Dermis microvascular lymphatic vessel endothelial cell (primary cell): ENCODE measurements at regions not wholly inside any gene's neighbourhood (a gene's known extent, or its start where the extent isn't known, plus 50 kb on each side); places are given as distances from the start of the nearest gene placed in this dataset.
A peak's percentile ranks its signal among the peaks of the same experiment; 100 is the strongest.
"Not testable (repeated sequence)": the region's sequence is repeated elsewhere in the genome, so short reads cannot be mapped to it uniquely, and the experiment has no call there.

Experiments
- DNase-seq, 2 donors: peaks; one replicate each; pipeline versions ENCODE4 v3.0.0 to v3.0.0-alpha.2; 2010; ENCODE audit warnings: low read depth in 2 of 2

DNA sequence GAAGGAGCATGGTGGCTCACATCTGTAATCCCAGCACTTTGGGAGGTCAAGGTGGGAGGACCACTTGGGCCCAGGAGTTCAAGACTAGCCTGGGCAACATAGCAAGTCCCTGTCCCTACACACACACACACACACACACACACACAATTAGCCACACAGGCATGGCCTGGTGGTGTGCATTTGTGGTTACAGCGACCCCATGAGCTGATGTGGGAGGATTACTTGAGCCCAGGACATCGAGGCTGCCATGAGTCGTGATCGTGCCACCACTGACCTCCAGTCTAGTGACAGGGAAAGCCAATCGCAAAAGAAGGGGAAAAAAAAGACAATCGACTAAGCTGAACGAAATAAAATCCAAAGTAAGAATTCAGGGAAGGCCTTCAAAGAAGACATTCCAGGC is 67.9 kb downstream of the TBX3 start:
- DNase-seq = no peak

DNA sequence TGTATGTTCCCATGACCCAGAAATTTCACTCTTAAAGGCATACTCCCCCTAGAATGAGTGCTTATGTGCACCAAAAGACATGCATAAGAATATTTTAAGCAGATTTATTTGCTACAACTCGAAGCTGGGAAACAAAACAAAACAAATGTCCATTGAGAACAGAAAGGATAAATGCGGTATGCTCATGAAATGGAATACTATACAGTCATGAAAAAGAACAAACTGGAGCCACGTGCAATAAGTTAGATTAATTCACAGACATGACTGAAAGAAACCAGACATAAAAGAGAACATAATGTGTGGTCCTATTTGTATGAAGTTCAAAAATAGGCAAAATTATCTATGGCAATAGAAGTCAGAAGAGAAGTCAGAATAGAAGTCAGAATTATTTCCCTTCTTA is 69.9 kb downstream of the TBX3 start:
- DNase-seq = no peak

DNA sequence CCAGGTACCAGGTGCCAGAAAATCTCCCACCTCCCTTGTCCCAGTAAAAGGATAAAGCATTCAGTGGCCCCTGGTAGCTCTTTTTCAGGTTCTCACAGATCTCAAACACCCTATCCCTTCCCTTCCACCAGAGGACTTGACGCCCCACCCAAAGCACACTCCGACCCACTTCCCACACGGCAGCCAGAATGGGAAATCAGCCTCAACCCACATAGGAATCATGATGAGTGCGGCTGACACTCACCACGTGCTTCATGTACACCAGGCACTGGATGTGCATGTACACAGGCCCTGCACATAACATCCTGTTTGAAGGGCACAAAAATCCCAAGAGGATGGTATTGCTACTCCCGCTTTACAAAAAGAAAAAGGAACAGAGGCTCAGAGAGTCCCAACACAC is 71.9 kb downstream of the TBX3 start:
- DNase-seq = no peak

DNA sequence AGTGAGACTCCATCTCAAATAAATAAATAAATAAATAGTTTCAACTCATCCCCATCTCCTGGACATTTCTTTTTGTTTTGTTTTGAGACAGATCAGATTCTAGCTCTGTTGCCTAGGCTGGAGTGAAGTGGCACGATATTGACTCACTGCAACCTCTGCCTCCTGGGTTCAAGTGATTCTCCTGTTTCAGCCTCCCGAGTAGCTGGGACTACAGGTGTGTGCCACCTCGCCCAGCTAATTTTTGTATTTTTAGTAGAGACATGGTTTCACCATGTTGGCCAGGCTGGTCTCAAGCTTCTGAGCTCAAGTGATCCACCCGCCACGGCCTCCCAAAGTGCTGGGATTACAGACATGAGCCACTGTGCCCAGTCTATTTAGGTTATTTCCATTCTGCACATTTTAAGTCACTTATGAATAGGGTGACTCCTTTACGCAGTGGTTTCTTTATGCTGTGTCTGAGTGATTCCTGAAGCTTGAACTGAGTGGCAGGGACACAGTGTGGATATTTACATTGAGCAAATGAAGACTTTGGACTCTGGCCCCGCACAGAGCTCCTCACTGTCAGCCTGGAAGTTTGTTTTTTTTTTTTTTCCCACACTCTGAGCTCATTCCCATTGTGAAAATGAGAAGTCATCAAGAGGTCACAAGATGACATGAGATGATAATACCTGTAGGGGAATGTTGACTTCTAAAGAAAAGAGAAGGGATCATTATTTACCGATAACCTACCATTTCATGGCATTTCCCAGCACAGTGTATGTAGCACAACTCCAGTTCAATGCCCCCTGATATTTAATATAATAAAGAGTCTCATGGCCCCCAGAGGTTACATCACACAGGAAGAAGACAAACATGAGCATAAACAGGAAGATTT is 72.6 kb downstream of the TBX3 start:
- no peak for DNase-seq

DNA sequence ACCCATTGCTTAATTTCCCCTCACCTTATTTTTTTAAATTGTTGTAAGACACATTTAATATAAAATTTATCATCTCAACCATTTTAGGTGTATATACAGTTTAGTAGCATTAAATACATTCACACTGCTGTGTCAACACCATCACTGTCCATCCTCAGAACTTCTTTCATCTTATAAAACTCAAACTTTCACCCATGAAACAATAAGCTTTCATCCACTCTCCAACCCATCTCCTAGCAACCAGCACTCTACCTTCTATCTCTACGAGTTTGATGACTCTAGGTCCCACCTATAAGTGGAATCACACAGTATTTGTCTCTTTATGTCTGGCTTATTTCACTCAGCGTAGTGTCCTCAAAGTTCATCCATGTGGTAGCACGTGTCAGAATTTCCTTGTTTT is 75.5 kb downstream of the TBX3 start:
- DNase-seq = no peak

DNA sequence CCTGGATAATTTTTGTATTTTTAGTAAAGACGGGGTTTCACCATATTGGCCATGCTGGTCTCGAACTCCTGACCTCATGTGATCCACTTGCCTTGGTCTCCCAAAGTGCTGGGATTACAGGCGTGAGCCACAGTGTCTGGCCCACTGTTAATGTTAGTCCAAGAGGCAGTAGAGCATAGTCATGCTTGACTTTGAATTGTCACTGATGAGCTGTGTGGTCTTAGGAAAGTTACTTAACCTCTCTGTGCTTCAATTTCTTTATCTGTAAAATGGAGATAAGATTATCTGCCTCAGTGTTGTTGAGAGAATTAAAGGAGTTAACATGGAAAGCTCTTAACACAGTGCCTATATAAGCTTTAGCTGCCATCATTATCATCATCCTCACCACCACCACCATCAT is 78.1 kb downstream of the TBX3 start:
- DNase-seq = no peak

DNA sequence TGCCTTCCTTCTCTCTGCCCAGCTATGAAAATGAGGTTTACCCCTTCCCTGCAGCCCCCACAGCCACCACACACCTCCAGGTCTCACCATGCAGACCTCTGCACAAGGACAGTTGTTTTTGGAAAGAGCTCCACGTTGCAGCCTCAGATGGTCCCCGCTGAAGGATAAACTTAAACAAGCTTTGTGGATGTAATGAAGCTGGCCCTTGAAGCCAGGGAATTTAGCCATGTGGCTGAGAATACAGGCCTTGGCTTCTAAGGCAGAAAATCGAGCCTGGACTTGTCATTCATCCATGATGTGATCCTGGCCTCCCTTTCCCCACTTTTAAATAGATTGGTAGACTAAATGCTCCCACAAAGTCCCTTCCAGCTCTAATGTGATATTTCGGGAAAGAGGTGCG is 79.4 kb downstream of the TBX3 start:
- no peak for DNase-seq

DNA sequence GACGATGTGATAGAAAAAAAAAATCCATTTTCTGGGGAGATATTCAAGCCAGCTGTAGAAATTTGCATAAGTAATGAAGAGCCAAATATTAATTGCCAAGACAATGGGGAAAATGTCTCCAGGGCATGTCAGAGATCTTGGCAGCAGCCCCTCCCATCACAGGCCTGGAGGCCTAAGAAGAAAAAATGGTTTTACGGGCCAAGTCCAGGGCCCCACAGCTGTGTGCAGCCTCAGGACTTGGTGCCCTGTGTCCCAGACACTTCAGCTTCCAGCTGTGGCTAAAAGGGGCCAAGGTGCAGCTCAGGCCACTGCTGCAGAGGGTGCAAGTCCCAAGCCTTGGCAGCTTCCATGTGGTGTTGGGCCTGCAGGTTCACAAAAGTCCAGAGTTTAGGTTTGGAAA is 83.4 kb downstream of the TBX3 start:
- not testable (repeated sequence) for DNase-seq

DNA sequence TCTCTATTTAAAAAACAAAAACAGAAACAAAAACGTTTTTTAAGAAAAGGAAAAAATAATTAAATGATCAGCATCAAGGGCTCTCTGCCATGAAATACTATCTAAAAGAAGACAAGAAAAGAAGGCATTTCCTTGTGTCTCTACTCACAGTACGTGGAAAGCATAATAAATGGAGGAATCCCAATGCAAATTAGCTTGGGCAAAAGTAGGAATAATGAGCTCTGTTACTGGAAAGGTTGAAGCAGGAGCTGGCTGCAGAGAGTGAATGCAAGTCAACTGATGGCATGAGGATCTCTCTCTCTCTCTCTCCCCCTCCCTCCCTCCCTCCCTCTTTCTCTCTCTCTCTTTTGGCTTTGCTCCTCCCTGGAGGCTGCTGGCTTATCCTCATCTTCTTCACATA is 85.9 kb downstream of the TBX3 start:
- no peak for DNase-seq

DNA sequence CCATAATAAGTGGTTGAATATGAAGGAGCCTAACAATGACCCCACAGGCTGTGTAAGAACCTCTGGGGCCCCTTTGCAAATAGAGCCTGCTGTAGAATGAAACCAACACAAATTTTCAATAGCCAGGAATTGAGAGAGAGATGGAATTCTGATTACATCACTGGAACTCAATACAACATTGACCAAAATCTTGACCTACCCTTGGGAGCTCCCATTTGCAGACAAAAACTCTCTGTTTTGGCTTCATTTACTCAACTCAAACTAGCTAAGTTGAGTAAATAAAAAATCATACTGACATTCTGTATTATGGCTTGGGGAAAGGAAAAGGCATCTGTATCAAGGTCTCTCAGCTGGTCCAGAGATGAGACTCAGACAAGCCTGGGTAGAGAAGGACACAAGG is 91.0 kb downstream of the TBX3 start:
- DNase-seq = no peak

DNA sequence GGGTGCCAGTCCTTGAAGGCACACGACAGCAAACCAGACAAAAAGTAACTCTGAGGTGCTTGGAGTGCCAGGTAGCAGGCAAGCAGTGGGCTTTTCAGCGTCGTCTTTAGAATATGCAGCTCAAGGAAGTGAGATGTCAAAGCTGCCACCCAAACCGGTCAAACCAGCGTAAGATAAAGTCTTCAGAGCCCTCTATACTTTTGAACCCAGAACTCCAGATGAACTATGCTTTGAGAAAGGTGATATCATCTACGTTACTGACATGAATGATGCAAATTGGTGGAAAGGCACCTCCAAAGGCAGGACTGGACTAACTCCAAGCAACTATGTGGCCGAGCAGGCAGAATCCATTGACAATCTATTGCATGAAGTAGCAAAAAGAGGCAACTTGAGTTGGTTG is 95.9 kb downstream of the TBX3 start:
- no peak for DNase-seq

DNA sequence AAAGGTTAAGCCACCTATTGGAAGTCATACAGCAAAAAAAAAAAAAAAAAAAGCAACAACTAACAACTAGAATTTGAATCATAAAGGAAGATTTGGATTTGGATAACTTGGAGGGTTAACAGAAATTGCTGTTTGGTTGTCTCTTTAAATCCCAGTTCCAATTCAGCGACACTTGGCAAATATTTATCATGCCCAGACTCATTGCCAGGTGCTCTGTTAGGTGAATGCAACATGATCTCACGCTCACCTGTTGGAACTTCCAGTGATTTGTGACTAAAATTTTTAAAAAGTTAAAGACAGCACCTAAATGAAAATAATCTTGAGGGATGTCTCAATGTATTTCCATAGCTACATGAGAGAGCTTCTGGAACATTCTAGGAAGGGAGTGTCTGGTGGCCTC is 103.7 kb downstream of the TBX3 start:
- DNase-seq = no peak

DNA sequence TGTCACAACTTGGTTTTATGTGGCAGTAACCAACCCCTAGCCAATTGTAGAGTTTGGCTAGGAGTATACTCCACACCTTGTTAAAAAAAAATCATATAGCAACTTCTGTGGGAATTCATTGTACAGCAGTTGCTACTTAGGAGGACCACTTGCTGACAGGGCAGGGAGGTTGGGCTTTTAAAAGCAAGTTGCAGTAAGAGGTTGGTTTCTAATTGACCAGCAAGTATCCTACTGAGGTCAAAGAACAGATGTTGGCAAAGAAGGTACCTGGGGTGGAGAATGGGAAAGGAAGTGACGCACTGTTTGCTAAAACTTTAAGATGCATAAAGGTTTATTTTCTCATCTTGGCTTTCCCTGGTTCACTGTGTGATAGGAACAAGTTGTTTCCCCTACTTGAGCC is 104.6 kb downstream of the TBX3 start:
- no peak for DNase-seq

DNA sequence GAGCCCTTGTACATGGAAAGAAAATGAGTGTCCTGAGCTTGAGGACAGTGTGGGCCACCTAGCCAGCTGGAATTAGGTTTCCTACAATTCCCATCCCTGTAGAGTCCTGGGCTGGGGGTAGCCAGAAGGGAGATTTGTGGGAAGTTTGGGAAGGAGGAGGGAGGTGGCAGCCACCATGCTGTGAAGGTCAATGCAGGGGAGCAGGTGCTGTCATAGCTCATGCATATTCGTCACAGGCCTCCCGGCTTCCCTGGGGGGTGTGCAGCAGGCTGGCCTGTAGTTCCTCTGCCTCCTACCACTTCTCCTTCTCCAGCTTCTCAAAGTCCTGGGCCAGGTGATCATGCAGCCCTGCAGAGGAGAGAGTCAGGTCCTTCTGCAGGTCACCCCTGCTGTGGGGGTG is 121.3 kb downstream of the TBX3 start:
- DNase-seq = no peak

DNA sequence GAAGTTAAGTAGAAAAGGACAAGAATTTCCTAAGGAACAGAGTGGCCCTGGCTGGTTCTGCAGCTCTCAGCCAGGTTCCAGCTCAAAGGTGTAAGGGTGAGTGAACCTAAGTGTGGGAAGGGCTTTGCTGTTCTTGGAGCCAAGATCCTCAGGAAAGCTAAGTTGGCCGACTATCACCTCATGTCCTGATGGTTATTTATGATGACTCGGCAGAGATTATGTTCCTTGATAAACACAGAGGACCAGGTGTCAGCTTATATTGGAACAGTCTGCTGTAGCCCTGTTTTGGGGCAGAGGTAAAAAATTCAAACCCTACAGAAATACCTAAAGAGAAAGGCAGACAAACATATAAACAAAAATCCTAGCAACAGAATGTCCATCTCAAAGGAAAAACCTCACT is 128.5 kb downstream of the TBX3 start:
- no peak for DNase-seq

DNA sequence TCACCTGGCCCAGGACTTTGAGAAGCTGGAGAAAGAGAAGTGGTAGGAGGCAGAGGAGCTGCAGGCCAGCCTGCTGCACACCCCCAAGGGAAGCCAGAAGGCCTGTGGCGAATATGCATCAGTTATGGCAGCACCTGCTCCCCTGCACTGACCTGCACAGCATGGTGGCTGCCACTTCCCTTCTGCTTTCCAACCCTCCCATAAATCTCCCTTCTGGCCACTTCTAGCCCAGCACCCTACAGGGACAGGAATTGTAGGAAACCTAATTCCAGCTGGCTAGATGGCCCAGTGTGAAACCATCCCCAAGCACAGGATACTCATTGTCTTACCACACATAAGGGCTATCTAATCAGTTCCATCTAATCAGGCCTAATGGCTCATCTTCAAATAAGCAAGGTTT is 136.3 kb downstream of the TBX3 start:
- DNase-seq = no peak

DNA sequence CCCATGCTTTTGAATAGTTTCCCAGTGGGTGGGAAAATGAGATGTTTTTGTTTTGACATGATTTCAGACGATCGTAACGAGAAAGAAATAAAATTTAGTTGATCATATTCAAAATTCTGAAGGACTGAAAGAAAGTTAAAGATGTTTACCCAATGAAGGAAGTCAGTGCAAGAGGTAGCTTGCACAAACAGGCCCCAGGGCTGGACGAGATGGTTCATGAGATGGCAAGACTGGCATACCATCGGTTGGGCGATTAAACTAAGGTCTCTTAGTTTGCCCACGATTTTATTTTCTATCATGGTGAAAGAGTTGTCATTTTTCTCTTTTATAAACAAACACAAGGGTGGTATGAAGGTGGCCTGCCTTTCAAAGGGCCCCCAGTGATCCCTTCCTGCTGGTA is 124.5 kb upstream of the TBX5 start:
- no peak for DNase-seq

DNA sequence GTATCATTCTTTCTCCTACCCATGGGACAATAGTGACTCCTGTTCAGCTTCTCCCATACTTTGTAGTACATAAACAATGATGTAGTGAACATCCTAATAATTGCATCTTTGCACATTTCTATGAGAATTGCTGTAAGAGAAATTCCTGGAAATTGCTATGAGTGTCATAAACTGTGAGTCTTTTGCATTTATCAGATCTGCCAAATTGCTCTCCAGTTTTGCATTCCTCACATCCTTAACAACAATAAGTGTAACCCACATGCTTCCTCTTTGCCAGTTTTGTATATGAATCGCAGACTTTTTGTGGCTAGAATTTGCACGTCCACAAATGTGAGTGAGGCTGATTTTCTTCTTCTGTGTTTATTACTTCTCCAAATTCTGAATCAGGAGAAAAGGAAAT is 124.0 kb upstream of the TBX5 start:
- no peak for DNase-seq

DNA sequence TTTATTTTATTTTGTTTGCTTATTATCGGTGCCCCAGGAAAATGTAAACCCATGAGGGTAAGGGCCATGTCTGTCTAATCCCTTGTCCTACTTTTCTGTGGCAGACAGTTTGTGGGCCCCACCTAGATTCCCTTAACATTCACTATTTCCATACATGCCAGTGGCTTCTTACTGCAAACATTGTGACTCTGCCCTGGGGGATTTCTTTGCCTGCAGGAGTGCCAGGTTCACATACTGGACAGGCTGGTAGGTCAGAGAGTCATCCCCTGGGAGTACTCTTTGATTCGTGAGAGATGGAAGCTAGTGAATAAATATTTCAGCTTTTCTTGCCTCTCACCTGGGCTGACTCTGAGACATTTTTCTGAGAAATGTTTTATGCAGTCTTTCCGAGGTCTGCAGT is 122.8 kb upstream of the TBX5 start:
- DNase-seq = no peak

DNA sequence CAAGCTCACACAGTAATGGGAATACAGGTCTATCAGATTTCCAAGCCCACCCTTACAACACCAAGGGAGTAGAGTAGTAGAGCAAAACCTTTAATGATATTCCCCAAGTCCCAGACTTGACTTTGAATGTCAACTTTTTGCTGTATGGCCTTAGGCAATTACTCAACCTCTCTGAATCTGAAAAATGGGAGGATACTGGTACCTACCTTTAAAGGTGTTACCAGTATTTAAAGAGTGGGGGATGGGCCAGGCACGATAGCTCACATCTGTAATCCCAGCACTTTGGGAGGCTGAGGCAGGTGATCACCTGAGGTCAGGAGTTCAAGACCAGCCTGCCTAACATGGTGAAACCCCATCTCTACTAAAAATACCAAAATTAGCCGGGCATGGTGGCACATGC is 115.2 kb upstream of the TBX5 start:
- not testable (repeated sequence) for DNase-seq

DNA sequence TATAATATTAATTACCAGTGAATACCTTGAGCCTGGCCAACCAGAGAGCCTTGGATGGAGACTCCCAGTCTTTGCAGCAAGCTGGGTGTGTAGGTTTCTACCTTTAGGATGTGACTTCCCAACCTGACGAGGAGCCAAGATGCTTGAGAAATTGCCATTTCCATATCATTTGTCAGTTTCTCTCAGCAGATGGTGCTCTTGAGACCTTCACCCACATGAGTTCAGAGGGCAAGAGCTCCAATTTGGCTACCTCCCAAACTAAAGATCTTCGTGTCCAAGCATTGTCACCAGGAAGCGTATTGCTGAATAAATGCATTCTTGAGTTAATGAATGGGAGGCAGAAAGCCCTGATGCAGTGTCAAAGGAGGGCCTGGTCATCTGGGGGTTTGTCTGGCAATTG is 106.4 kb upstream of the TBX5 start:
- no peak for DNase-seq

DNA sequence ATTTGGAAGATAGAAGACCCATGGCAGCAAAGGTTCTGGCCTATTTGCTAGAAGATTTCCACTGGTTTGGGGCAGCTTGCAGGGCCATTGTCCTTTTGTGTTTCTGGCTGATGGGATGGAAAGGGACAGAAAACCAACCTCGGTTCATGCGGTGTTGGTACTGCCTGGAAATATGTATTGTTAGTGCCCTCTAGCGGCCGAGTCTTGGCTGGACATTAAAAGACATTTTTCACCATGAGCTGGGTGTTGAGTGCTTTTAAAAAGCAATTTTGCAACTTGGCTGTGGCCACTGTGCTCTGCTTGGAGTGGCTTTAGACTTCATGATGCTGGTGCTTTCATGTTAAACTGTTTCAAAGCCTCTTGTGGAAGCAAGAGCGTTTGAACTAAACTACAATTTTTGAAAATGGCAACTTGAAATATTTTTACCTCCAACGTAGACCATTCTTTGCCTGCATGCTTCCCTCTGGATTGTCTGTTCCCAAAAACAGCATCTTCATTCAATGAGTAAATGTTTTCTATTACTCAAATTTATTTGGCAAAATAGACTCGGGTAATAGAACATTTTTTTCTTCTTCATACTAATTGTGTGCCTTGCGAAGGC is 102.7 kb upstream of the TBX5 start:
- peak; percentile 56 to 72 for DNase-seq

DNA sequence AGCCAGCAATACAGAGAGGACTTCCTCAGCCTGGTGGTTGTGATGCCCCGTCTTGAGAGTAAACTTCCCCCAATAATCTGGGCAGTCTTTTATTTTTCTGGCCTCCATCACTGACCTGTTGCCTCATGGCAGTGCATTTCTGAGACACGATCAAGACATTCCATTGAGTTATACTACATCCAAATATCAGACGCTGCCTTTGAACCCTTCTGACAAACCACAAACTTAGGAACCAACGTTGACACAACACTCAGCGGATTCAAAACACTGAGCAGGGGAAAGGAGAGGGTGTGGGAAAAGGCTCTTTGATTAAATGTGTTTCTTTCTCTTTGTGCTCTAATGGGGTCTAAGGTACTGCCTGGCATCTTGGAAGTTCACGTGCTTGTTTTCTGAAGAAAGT is 100.7 kb upstream of the TBX5 start:
- DNase-seq = no peak

DNA sequence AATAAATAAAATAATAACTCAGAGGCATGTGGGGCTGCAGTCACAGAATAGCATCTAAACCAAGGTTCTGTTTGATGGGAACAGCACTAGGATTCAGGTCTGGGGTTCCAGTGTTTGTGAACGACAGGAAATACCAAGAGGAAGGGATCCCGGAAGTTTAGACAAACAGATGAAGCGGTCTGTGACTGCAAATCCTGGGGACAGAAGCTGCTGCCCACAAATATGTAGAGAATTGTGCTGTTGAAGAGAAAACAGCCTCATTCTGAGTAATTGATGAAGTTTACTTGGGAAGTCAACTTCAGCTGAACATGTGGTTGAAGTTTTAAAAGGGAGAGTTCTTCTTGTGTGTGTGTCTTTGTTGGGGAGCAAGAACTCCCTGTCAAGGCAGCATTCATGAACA is 98.4 kb upstream of the TBX5 start:
- no peak for DNase-seq
